ENCODE measurements at regions not wholly inside any gene's neighbourhood (a gene's known extent, or its start where the extent isn't known, plus 50 kb on each side); places are given as distances from the start of the nearest gene placed in this dataset.

DNA sequence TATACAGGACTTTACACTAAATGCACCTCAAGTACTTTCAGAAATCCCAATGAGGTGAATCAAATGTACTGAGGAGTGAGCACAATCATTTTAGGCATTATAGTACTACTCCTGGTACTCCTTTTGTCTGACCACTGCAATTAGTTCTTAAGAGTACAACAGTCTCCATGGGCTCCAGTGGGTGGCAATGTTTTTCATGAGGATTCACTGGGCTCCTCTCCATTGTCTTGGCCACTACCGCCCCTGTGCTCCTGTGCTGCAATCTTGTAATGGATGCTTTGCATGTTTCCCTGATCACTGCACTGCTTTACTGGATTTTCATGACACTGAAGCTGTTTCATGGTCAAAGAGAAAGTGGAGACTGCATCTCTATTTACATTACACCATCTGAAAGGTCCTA lies 268.5 kb upstream of the ZSWIM2 start:
- no peak for DNase-seq
- no peaks in the 10 kb centered on the region for H3K9me3 ChIP-seq
- no peak overlapping the region for H3K4me3 ChIP-seq
- no peak overlapping the region for H3K27ac ChIP-seq
- intact Hi-C loops (cut with DNase I; ENCODE audit: low total_unique reads), result no loop called here
- no peaks in the 10 kb centered on the region for H3K4me1 ChIP-seq
- TF ChIP-seq POLR2A (IDR thresholded peaks at IDR 0.05) (no peak), POLR2AphosphoS5 (IDR thresholded peaks at IDR 0.05) (no peak)
- TF ChIP-seq, protein P1, sequence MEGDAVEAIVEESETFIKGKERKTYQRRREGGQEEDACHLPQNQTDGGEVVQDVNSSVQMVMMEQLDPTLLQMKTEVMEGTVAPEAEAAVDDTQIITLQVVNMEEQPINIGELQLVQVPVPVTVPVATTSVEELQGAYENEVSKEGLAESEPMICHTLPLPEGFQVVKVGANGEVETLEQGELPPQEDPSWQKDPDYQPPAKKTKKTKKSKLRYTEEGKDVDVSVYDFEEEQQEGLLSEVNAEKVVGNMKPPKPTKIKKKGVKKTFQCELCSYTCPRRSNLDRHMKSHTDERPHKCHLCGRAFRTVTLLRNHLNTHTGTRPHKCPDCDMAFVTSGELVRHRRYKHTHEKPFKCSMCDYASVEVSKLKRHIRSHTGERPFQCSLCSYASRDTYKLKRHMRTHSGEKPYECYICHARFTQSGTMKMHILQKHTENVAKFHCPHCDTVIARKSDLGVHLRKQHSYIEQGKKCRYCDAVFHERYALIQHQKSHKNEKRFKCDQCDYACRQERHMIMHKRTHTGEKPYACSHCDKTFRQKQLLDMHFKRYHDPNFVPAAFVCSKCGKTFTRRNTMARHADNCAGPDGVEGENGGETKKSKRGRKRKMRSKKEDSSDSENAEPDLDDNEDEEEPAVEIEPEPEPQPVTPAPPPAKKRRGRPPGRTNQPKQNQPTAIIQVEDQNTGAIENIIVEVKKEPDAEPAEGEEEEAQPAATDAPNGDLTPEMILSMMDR (IDR thresholded peaks at IDR 0.05 in 8 of 11, conservative IDR thresholded peaks at IDR 0.05 in 3 of 11), result no peak
- WGBS, 5 donors, result 87 to 100% (median 89%) methylated on average over 1 of the region's 1 CpG
- no peaks in the 10 kb centered on the region for H3K36me3 ChIP-seq
- no peaks in the 10 kb centered on the region for H3K27me3 ChIP-seq (replicated peaks in 1 of 7)

DNA sequence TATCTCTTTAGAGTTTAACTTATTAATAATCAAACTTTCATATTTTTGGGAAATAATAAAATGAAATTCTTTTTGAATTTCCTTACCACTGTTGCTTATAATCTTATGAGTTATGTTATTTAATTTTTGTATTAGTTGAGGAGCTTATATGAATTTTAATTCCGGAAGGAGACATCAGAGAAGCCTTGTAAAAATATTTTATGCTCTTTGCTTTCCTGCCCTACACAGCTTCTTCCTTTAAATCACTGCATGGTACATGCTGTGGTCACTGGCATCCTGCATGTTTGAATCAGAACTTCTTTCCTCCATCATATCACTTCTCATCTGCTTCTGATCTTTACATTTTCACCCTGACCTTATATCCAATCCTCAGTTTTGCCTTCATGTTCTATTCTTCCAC lies 266.7 kb upstream of the ZSWIM2 start:
- Histone ChIP-seq H3K27me3 (replicated peaks in 1 of 7) (no peaks in the 10 kb centered on the region), H3K4me1 (no peaks in the 10 kb centered on the region)
- WGBS, 5 donors, result 52 to 85% (median 70%) methylated on average over 1 of the region's 1 CpG

DNA sequence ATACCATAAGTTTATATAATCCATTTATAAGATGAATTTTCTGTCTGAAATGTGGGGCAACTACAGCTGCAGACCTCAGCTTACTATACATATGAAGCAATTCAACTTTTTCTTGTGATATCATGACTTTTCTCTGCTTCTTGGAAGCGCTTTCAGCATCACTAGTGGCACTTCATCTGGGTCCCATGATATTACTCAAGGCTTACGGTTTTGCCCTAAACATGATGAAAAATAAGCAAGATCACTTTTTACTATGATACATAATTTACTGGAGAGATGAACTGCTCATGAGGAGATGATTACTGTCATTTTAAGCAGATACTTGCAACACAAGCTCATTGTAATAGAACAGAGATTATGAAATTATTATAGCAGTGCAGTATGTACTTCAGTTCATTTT lies 258.0 kb upstream of the ZSWIM2 start:
- 75 to 94% (median 89%) methylated on average over 2 of the region's 2 CpGs for WGBS, 5 donors
- DNase-seq, result no peak

More for the DNA sequence above, 266.7 kb upstream of the ZSWIM2 start:
- no peaks in the 10 kb centered on the region for H3K9me3 ChIP-seq
- H3K4me3 ChIP-seq, result no peak overlapping the region
- H3K36me3 ChIP-seq, result no peaks in the 10 kb centered on the region
- intact Hi-C loops (cut with DNase I; ENCODE audit: low total_unique reads), result no loop called here
- TF ChIP-seq, protein P1 (IDR thresholded peaks at IDR 0.05 in 8 of 11, conservative IDR thresholded peaks at IDR 0.05 in 3 of 11), result no peak
- TF ChIP-seq POLR2A (IDR thresholded peaks at IDR 0.05), result no peak
- TF ChIP-seq POLR2AphosphoS5 (IDR thresholded peaks at IDR 0.05), result no peak
- H3K27ac ChIP-seq, result no peak overlapping the region
- DNase-seq, result no peak

GRCh38 chr2:187105218-187105617 lies 256.2 kb upstream of the ZSWIM2 start:
- Histone ChIP-seq H3K4me3 (no peak overlapping the region), H3K9me3 (peaks cover 0 to 9% (median 2%) of the 10 kb centered on the region in 8 donors), H3K27me3 (replicated peaks in 1 of 7) (no peaks in the 10 kb centered on the region), H3K36me3 (no peaks in the 10 kb centered on the region), H3K27ac (no peak overlapping the region), H3K4me1 (no peaks in the 10 kb centered on the region)
- WGBS, 5 donors, result 87 to 92% (median 90%) methylated on average over 3 of the region's 3 CpGs
- TF ChIP-seq, protein P1 (IDR thresholded peaks at IDR 0.05 in 8 of 11, conservative IDR thresholded peaks at IDR 0.05 in 3 of 11), result no peak
- TF ChIP-seq POLR2A (IDR thresholded peaks at IDR 0.05) (no peak), POLR2AphosphoS5 (IDR thresholded peaks at IDR 0.05) (no peak)
- intact Hi-C loops (cut with DNase I; ENCODE audit: low total_unique reads), result no loop called here
- no peak for DNase-seq

More for the DNA sequence above, 258.0 kb upstream of the ZSWIM2 start:
- H3K36me3 ChIP-seq, result no peaks in the 10 kb centered on the region
- TF ChIP-seq POLR2A (IDR thresholded peaks at IDR 0.05), result no peak
- TF ChIP-seq, protein P1 (IDR thresholded peaks at IDR 0.05 in 8 of 11, conservative IDR thresholded peaks at IDR 0.05 in 3 of 11), result no peak
- no peak for TF ChIP-seq POLR2AphosphoS5 (IDR thresholded peaks at IDR 0.05)
- no peaks in the 10 kb centered on the region for H3K4me1 ChIP-seq
- intact Hi-C loops (cut with DNase I; ENCODE audit: low total_unique reads), result no loop called here
- H3K9me3 ChIP-seq, result no peaks in the 10 kb centered on the region
- no peak overlapping the region for H3K4me3 ChIP-seq
- H3K27ac ChIP-seq, result no peak overlapping the region
- H3K27me3 ChIP-seq (replicated peaks in 1 of 7), result no peaks in the 10 kb centered on the region

All from spleen (tissue), 11 donors.